NCI-H1436 treated with DMSO at 0.1 percent for 48 hours (cell line): ENCODE measurements at regions not wholly inside any gene's neighbourhood (a gene's known extent, or its start where the extent isn't known, plus 50 kb on each side); places are given as distances from the start of the nearest gene placed in this dataset.

Experiments used
- DNase-seq: peaks from one replicate; lab custom pipeline; 2025; lab: John Stamatoyannopoulos, UW

DNA sequence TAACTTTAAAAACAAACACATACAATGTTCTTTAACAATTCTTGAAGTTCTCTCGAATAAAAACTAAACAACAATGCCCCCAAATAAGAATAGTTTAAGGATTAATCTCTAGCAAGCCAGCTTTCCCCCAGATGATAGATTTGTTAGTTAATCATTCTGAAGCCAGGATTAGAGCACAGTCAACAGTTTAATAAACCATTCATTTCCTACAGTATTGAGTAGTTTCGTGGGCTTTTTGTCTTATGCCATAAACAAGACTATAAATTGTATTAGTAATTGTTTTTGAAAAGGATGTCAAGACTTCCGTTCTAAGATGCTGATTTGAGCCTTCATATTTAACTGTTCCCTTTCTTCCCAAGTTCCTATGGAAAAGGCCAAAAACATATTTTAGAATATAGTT lies 136.6 kb downstream of the PIK3R1 start:
- no peak for DNase-seq

DNA sequence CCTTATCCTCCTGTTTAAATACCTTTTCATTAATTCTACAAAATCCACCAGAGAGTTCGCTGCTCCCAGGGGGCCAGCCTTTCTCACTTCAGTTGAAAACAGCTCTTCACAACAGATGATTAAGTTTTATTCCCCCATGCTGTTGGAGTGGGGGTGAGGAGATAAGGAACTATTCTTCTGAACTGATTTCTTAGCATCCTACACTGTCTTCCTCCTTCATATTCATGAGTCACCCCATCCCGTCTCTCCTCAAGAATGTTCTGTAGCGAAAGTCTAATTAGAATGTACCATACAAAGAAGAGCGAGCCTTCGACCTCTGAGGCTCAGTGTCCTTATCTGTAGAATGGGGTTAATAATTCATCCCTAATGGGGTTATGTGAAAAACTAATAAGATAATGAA lies 138.0 kb downstream of the PIK3R1 start:
- no peak for DNase-seq

DNA sequence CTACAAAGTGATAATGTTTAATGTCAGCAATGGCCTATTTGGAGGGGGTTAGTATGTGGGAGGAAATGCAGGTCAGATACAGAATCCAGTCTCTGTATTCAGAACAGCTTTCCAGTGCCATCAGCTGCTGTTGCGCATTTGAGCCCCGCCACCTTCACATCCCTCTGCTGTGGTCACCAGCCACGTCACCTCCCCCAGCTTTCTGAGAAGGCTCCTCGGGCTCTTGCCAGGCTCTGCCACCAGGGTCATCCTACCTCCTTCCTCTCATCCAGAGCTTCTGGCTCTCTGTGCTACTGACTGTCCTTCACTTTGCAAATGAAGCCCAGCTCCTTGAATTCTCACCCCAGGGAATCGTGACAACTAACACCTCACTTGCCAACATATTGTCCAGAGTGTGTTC lies 138.8 kb downstream of the PIK3R1 start:
- no peak for DNase-seq

DNA sequence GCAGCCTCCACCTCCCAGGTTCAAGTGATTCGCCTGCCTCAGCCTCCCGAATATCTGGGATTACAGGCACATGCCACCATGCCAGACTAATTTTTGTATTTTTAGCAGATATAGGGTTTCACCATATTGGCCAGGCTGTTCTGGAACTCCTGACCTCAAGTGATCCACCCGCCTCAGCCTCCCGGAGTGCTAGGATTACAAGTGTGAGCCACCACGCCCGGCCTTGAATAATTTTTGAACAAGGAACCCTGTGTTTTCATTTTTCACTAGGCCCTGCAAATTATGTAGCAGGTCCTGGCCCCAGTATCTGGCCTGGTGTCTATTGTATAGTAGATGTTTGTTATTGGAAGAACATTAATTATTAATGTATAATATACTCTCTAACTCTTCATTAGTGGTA lies 140.7 kb downstream of the PIK3R1 start:
- DNase-seq: no peak

DNA sequence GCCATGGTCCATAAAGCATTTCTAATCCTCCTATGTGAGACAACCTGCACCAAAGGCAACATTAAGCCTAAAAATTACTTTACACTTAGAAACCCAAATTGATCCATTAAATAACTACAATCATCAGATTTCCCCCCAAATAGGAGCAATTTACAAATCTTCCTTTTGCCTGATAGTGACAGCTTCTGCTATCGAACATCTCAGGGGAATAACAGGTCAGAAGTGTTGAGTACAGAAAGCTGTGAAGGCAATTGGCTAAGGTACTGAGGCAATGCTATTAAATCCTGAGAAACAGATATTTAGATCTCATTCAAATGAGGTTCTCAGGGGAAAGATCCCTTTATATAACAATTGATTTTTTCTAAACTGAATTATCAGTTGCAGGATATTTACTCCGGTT lies 141.1 kb downstream of the PIK3R1 start:
- DNase-seq: no peak

DNA sequence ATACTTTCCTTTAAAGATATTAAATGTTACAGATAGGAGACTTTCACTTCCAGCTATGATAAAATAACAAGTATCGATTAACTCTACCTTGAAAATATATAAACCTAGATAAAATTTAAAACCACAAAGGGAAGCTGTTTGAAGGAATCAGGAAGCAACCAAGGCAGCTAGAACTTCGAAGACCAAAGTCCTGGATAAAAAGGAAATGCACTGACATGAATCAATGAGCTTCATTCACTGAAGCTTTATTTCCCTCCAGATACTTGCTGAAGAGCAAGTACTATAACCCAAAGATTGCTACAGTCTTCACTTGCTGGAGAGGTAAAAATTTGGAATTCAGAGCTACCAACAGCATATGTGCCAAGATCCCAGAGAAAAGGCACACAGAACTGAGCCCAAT lies 144.1 kb downstream of the PIK3R1 start:
- no peak for DNase-seq

DNA sequence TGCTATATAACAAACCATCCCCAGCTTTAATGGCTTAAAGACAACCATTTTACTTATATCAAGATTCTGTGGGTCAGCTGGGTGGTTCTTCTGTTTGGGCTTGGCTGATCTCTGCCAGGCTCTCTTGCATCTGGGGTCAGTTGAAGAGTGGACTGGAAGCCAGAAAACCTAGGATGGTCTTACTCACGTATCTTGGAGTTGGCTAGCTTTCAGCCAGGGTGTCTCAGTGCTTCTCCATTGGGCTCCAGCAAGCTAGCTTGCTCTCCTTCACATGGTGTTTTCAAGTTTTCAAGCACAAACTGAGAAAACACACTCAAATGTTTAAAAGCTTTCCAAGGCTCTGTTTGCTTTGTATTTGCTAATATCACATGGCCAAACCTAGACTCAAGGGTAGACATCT lies 146.8 kb downstream of the PIK3R1 start:
- DNase-seq: no peak

DNA sequence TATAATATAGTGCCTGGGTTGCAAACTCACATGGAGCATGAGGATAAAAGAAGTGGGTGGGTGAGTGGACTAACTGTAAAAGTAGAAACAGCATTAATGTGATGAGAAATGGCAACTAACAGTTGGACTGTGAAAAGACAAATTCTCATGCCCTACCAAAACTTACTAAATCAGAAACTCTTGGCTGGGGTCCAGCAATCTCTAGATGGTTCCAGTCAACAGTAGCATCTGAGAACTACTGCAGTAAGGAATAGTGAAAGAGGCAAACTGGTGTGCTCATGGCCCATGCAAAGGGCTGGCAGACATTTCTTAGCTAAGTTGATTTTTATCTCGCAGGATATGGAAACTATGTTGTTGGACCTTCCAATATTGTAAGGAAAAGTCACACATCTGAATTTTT lies 150.3 kb downstream of the PIK3R1 start:
- no peak for DNase-seq

DNA sequence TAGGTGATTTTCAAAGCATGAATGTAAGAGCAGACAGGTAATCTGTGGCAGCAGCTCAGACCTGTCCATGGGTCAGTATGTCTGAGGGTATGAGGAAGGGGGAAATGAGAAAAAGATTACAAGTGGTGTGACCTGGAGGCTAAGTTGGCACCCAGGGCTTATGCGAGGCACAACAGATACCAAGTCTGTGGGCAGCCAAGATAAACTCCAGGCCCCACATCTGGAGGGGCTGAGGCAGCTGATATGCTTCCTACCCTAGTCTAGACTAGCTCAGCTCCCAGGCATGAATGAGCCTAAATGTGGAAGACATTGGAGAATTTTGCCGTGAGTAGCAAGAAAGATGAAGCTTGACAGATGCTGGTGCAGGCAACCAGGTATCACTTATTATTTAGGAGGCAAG lies 151.7 kb downstream of the PIK3R1 start:
- no peak for DNase-seq

DNA sequence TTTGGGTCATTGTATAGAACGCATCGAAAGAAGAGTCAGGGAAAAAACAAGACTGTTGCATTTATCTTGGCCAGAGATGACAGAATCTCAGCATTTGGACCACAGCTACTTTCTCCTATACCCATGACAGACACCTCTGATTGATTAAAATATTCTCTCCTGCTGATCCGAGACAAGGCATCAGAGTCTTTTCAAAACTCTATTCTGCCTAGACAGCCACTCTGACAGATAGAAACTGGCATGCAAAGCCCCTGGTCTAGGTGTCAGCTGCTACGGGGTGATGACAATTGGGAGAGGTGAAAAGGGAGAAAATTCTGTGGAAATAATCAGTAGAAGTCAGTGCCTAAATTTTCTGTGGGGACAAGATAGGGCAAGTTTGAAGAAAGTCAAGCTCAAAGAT lies 152.2 kb downstream of the PIK3R1 start:
- no peak for DNase-seq

DNA sequence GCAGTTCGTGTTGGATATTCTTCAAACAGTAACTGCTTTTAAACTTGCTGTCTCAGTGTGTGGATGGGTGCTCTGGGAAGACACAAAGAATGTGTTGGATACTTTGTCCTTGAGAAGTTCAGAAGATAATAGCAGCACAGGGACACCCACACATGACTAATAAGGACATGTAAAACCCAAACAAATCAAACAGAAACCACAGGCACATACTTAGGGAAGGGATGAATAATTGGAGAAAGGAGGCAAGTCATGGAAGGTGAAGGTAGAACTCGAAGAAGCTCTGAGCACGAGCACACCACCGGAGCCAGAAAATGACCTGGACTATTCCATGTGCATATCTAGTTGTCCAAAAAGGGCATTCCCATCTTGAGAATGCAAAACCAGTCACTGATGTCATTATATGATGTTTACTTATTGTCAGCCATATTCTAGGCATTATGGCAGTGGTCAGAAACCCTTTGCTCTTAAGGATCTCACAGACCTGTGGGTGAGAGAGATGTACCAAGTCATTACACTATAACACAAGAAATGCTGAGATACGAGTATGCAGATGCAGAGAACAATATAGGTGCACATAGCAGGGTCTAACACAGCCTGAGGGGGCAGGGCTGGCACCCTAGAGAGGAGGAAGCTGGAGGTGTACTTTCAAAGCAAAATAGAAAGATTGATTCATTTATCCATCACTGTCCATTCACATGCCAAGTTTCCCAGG lies 152.9 kb downstream of the PIK3R1 start:
- DNase-seq: no peak

DNA sequence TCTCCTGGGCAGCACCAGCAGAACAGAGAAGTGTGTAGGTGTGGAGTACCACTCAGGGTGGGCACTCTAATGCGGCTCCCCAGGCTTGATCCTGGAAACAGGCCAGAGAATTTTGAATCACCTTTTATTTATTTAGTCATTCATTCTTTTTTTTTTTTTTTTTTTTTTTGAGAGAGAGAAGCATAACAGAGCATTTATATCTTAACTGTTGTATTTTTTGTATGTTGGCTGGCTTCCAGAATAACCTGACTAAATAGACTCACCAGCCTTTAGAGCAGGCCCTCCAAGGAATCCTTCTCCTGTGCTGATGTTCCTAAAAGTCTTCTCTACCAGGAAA lies 153.4 kb downstream of the PIK3R1 start:
- DNase-seq: no peak

DNA sequence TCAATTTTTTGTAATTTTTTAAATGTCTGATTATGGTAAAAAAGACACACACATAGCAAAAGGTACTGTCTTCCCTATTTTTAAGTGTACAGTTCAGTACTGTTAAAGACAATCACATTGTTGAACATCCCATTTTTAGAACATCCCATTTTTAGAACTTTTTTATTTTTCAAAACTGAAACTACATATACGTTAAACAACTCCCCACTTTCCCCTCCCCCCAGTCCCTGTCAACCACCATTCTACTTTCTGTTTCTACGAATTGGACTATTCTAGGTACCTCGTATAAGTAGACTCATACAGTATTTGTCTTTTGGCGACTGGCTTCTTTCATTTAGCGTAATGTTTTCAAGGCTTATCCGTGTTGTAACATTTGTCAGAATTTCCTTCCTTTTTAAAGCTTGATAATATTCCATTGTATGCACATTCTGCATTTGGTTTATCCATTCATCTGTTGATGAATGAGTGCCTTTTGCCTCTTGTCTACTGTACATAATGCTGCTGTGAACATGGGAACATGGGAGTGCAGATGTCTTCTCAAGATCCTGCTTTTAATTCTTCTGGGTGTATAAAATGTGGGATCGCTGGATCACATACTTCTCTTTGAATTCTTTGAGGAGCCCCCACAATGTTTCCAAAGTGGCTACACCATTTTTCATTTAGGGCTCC lies 154.0 kb downstream of the PIK3R1 start:
- DNase-seq: no peak

DNA sequence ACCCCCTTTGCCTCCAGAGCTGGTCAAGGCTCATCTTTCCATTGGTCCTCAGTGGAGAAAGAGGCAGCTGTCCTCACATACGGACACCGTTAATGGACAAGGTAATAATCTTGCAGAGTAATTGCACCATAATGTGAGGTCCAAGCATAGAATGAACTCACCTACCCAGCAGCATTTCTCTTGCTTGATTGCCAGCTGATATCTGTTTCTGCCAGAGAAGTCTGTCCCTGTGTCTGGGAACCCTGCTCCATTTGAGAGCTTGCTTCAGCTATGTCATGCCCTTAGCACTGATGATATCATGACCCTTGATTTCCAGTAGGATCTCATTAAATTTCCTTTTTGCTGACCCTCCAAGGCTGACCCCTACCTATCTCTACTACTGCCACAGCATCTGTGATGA lies 154.6 kb downstream of the PIK3R1 start:
- DNase-seq: no peak

DNA sequence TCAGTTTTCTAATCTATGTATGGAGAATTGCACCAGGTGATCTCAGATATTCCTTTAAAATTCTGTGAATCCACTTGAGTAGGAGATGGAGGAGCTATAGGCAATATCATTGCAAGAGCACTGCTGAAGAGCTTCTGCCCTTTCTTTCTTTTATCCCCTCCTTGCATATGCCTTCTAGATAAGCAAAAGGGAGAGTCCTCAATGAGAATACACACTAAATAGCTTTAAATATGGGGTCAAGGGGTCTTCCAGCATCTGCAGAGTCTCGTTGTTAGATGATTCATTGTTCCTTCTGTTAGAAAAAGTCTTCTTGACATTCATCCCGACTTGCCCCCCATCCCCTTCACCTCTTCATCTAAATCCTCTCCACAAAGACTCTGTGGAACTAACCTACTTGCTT lies 156.1 kb downstream of the PIK3R1 start:
- DNase-seq: no peak

DNA sequence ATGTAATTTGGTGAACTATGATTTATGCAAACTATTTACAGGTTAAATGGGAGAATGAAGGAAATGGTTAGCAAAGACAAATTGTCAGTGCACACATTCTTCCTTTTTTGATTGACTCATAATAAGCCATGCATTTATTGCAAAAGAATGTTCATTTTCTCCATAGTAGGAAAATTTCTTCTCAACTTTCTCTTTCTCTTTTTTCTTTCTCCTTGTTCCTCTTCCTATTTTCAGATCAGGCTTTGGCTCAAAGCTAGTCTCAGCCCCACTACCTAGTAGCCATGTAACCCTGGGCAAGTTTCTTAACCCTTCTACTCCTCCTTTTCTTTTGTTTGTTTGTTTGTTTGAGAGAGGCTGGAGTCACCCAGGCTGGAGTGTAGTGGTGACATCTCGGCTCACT lies 156.6 kb downstream of the PIK3R1 start:
- DNase-seq: no peak

DNA sequence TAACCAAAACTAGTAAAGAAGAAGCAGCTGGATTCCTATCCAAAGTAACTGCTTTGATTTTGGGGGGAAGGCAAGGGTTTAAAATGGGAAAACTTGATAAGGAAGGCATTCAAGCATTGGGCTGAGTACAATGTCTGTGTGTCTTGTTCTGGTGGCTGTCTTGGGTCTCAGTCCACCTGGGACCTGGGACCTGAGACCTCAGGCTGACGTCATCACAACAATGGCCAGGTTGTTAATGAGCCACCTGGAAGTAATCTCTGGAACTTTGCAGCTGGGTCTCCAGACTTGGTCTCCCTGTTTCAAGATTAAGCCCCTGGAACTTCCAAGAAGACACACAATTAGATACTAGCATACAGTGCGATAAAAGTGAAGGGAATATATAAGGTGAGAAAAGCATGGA lies 157.5 kb downstream of the PIK3R1 start:
- DNase-seq: no peak

DNA sequence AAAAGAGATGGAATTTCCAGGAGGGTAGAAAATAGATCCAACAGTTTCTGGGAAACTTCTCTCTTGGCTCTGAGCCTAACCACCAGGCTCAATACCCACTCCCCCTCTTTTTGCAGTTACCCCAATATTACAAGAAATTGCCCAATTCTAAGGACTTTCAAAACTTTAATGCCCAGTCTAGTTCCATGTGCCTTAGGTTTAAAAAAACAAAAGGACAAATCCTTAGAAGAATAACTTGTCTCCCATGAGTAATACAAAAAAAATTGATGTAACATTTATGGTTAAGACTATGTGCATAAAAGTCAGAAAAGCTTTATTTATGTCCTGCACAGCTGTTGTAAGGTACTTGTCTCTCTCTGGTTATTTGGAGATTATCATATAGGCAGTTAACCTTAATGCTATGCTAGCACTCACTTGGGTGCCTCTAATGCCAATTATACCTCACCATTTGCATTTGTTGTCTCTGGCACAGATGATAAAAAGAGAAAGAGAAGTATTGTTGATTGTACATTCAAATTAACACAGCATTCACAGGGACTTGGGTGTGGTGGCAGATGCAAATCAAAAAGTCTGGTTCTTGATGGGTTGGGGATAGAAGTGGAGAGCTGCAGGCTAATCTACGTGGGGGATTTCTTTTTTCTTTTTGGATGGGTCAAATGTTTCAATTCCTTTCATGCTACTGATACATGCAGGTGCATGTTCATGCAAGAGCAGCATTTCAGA lies 159.4 kb downstream of the PIK3R1 start:
- no peak for DNase-seq

DNA sequence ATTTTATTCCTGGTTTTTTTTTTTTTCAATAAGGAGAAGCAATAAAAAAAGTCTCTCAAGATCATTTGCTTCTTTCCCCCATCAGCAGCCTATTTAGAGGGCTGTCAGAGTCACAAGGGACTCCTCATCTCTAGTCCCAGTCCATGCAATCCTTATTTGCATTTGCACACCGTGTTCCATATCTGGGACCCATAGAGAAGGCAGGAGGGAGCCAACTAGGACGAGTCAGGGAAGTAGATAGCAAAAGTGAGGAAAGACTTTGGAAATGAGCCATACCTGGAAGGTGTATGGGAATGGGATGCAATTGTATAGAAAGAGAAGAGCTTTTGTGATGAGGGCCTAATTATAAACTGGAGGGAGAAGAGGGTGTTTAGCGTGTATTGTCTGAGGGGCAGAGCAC lies 160.0 kb downstream of the PIK3R1 start:
- DNase-seq: no peak

DNA sequence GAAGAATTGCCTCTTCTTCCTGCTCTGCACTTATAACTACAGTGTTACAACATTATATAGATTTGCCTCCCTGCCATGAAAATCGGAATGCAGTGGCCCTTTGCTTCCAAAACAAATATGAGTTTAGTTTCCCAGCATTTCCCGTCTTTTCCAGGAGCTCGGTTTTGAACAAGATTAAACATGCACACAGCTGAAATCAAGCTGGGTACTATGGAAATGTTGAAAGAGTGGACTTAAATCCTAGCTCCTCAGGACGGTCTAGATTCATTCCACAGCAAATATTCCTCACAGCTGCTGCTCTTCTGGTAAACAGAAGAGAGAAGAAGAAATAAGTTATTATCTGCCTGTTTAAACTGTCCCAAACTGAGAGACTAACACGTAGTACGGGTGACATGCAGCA lies 161.4 kb downstream of the PIK3R1 start:
- no peak for DNase-seq

DNA sequence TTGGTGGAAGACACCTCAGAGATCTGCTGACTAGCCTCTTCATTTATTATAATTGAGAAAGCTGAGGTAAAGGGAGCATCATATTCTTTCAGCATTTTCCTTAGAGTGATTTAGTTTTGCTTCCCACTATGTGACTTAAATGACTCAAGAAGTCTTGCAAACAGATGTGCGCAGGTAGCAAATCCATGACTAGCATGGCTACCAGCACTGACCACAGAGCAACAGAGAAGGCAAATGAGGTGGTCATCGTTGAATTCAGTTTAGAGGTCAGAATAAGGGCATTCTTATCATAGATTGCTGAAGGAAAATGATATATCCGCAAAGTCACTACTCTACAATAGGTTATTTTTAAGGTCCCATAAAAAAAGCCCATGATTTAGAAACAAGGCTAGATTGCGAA lies 162.2 kb downstream of the PIK3R1 start:
- DNase-seq: no peak

DNA sequence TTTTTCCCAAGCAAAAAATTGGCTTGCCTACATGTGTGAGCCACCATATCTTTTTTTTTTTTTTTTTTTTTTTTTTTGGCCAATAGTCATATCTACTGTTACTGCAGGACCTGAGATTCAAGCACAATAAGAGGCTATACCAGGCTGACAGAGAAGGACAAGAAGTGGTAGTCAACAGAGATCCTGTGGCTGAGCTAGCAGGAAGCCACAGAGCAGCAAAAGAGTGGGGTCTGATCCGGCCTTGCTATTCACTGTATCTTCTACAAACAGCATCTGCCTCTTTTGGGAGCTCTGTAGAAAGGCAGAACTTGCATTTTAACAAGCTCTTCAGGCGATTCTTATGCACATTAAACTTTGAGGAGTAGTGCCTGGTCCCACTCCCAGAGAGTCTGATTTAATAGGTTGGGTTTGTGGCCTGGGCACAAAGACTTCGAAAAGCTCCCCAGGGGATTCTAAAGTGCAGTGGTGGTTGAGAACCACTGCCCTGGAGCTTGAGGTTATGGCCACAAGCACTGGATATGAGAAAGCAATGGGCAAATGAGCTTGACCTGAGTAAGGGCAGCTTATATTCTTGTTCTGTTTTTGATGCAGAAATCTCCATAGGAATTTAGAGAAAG lies 162.8 kb downstream of the PIK3R1 start:
- no peak for DNase-seq
